ENCODE measurements at regions not wholly inside any gene's neighbourhood (a gene's known extent, or its start where the extent isn't known, plus 50 kb on each side); places are given as distances from the start of the nearest gene placed in this dataset.

GRCh38 chr2:118264232-118264990 lies 176.1 kb downstream of the INSIG2 start:
- DNase-seq = no peak

GRCh38 chr2:118257696-118258095 lies 169.4 kb downstream of the INSIG2 start:
- no peak for DNase-seq

DNA sequence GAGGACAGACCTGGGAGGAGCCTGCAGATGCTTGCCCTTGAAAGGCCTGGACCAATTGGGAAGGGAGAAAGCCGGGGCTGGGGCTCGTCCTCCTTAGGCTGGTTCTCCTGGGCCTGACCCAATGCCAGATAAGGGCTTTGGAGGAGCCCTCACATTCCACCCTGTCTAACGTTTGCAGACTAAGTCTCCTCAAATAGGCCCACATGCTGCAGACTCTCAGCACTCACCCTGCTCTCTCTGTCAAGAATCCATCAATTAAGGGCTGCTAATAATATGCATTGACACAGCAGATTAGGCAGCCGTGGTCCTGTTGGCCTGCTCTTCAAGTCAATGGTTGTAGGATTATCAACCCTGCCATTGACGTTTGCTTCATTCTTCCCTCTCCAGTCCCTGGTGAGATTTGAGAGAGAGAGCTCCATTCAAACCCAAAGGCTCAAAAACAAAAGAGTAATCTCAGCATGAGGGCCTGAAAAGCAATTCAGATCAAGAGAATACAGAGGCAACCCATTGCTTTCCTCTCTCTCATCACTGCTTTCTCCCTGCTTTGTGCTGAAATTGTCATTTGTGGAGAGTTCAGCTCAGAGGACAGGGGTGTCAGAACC lies 167.6 kb downstream of the INSIG2 start:
- no peak for DNase-seq

DNA sequence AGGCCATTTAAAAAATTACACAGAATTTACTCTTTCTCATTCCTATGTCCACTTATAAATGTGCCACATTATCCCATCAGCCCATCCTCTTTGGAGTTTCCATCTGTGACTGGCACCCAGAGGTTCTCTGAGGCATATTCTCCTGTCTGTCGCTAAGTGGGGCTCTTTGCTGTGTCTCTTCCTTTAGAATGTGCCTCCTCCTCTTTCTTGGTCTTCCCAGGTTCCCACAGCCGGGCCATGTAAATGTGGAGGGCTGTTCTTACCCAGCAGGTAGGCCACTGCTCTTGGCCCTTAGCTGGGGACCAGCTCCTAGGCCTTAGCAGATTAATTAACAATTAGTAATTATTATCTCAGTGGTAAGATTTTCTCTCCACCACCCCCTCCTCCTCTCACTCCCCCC lies 167.0 kb downstream of the INSIG2 start:
- no peak for DNase-seq

DNA sequence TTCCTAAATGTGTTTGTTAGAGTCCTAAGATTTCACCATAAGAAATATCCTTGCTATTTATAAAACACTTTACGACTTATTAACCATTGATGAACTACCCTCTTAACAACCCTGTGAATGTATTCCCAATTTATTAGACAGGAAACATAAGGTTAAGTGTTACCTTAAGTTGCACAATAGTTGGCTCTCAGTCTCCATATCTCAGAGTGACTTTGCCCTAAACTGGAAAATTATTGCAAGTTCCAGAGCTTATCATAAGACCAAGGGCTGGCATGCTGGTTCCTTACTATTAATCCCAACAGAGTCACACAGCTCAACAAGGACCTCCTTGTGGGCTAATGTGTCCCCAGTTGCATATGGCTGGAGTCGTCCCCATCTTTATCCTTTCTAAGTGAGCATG lies 165.8 kb downstream of the INSIG2 start:
- no peak for DNase-seq

DNA sequence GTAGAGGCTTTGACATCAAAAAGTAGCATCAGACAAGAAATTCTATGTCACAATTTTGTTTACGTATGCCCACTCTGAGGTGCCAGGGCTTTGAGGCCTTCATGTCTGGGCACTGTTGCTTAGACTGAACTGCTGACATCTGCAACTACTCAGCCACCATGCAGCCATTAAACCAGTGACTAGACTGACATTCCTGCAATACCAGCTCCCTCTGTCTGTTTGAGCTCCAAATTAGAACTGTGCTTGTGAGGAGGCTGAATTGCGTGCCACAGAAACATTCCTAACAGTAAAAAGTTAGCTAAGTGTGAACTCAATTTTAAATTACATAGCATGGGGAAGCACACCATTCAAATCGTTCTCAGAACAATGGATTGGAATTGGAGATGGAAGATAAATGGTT lies 163.2 kb downstream of the INSIG2 start:
- peak; percentile 87 for DNase-seq

- peak; percentile 54 for DNase-seq
These were observed 162.2 kb downstream of the INSIG2 start for GRCh38 chr2:118250463-118250862.

GRCh38 chr2:118250001-118250400 lies 161.7 kb downstream of the INSIG2 start:
- peak; percentile 83 for DNase-seq

- peak; percentile 91 for DNase-seq
These were observed 161.3 kb downstream of the INSIG2 start for GRCh38 chr2:118249531-118249930.

DNA sequence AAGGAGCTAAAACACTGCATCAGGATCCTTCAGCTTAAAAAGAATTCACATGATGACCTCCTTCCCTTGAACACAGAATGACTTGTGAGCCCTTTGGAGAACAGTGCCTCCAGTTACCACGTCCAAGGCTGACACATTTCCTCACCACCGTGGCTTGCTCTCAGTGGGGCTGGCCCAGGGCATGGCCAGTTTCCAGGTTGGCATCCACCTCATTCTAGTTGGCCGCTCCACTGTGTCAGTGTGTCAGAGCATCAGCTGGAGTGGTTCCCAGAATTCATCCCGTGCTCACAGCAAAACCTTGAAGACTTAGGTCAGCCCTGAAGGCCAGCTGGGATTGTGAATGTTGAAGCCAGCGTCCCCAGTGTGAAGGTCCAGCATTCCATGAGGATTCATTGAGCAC lies 158.5 kb downstream of the INSIG2 start:
- peak; percentile 18 for DNase-seq

- DNase-seq = no peak
These were observed 157.8 kb downstream of the INSIG2 start for GRCh38 chr2:118246079-118246478.

GRCh38 chr2:118244686-118245085 lies 156.4 kb downstream of the INSIG2 start:
- no peak for DNase-seq

- DNase-seq = no peak
These were observed 154.8 kb downstream of the INSIG2 start for GRCh38 chr2:118243031-118243430.

GRCh38 chr2:118242216-118242615 lies 153.9 kb downstream of the INSIG2 start:
- DNase-seq = peak; percentile 45

GRCh38 chr2:118241128-118241527 lies 152.9 kb downstream of the INSIG2 start:
- no peak for DNase-seq

DNA sequence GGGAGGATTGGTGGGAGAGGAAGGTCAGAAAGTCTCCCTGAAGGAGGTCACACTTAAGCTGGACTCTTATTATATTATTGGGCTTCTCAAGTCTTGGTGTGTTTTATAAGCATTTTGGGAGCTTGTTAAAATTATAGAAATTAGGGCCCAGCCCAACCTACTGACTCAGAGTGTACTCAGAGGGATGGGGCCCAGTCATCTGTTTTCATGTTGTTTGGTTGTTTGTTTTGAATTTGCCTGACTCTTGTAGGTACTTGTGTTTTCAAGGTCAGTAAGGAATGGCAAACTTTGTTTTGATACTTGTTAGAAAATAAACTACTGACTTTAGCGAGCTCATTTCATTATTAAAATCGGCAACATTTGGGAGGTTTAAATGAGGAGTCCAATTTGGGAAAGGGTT lies 152.0 kb downstream of the INSIG2 start:
- DNase-seq = no peak

DNA sequence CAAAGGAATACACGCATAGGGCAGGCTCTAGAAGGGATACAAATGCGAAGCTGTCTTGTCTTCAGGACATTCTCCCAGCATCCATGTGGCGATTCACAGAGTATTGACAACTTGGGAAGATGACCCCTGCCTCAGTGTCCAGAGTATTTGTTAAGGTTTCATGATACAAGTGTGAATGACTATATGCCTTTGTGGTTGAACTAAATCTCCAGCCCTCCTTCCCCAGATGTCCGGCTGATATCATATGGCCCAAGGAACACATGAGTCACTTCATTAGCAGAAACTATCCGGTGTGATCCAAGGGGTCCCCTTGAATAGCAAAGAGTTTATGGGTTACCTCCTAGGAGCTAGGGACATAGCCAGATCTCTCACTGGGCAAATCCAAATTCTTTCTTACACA lies 151.0 kb downstream of the INSIG2 start:
- no peak for DNase-seq

DNA sequence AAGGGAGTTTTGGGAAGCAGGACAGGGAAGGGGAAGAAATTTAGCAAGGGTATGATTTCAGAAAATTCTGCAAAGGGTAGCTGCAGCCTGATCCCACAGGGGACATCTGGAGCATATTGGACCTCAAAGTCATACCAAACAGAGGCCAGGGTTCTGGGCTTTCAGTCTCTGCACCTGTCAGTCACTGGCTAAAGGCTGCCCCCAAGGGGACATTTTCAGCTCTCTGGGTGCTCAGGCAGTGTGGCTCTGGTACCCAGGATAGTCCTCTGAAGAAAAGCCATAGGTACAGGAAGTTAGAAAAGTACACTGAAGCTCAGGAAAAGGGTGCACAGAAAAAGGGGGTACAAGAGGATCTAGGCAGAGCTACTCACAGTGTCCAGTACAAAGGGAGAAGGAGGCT lies 149.2 kb downstream of the INSIG2 start:
- DNase-seq = no peak

GRCh38 chr2:118232796-118233195 lies 144.5 kb downstream of the INSIG2 start:
- DNase-seq = no peak

- DNase-seq = no peak
These were observed 144.1 kb downstream of the INSIG2 start for GRCh38 chr2:118232391-118232790.

DNA sequence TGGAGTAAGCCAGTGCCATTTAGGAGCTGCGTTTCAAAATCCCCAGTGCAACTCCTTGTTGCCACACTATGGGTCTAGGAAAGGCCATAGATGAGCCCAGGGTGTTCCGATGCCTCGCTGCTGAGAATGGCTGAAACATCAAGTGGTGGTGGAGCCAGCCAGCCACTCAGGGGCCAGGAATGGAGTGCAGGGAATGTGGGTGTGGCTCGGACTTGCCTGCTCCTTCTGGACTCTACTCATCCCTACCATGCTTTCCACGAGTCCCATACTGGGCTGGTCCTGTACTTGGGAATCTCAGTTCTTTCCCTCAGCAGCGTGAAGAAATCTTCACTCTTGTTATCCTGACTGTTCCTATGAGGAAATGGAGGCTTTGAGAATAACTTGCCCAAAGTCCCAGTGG lies 143.5 kb downstream of the INSIG2 start:
- no peak for DNase-seq

DNA sequence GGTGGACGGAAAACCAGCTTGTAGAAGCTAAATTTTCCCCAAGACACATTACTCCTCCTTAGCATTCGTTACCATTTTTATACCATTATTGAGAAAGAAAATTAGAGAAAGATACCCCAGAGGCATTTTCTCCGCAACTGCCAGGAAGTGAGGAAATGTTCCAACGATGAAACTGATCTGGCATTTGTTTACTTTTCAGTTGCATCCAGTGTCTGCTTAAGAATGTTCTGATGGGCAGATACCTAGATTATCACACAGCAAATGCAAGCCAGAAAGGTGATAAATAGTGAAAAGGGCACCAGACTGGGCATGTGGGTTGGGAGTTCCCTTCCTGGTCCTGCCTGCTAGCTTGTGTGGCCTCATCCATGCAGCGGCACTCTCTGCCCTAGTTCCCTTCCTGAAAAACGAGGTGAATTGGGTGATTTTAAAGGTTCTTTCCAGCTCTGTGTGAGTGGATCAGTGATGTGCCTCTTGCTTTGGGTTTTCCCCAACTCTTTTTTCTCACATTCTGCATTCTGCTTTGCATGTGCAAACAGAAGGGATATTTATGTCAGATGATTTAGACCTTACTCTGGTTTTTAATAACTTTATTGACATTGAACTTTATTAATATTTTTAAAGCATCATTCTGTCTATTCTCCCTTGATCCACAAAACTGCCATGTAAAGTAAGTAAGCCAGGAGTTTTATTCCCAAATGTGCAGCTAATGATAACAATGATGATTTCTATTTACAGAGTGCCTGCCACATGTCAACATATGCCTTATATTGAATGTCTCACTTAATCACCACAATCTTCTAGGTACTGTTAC lies 139.6 kb downstream of the INSIG2 start:
- no peak for DNase-seq

DNA sequence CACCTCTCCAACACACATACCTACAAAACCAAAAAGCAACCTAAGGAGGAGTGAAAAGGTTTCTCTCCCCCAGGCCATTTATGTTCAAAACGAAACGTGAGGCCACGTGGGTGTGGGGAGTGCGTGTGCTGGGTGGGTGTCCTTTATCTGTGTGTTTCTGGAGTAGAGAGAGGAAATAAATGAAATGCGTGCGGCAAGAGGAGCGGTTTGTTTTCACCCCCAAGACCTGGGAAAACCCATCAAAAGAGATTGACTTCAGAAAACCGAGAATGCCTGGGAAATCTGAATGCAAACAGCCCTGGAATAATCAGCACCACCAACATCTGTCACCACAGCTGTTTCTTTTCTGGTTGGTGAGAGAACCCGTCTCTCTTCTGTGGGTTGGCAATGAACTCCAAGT lies 137.4 kb downstream of the INSIG2 start:
- DNase-seq = no peak

GRCh38 chr2:118224895-118225311 lies 136.6 kb downstream of the INSIG2 start:
- peak; percentile 27 for DNase-seq

Measured in fibroblast of skin of right biceps (primary cell).